SK-N-MC (cell line): ENCODE measurements at regions not wholly inside any gene's neighbourhood (a gene's known extent, or its start where the extent isn't known, plus 50 kb on each side); places are given as distances from the start of the nearest gene placed in this dataset.

Source experiments
- FOXP2 ChIP-seq: optimal IDR thresholded peaks from 2 replicates; pipeline ENCODE3; 2011; ENCODE audit warnings: mild to moderate bottlenecking, moderate library complexity; ENCODE audit not compliant: insufficient read depth; ENCODE audit errors: extremely low read length, control extremely low read depth
- POLR2AphosphoS5 ChIP-seq: IDR thresholded peaks from 2 replicates; pipeline ENCODE4 v1.6.1; 2012; ENCODE audit warnings: mild to moderate bottlenecking, low read depth, low read length, borderline replicate concordance

GRCh38 chr20:21921251-21921650 lies 215.8 kb downstream of the PAX1 start:
- TF ChIP-seq POLR2AphosphoS5 (no peak), FOXP2 (no peak)
